ENCODE measurements at regions not wholly inside any gene's neighbourhood (a gene's known extent, or its start where the extent isn't known, plus 50 kb on each side); places are given as distances from the start of the nearest gene placed in this dataset.

GRCh38 chr3:84637272-84637671 lies 321.5 kb upstream of the CADM2 start:
- POLR2A ChIA-PET = no interaction called here
- no peak for DNase-seq (ENCODE audit: extremely low read depth in 1 of 4, low spot score in 3 of 4)
- CTCF ChIA-PET (ENCODE audit: low intra/inter-chr PET ratio) = no interaction called here
- H3K9me1 ChIP-seq (ENCODE audit: control insufficient read depth, insufficient read depth, low read length) = no peaks in the 10 kb centered on the region
- no peaks in the 10 kb centered on the region for H3K9me3 ChIP-seq (replicated peaks; ENCODE audit: control insufficient read depth, insufficient read depth, low read depth, low read length)
- intact Hi-C loops (cut with micrococcal nuclease) (no loop called here), in situ Hi-C loops (cut with MboI) (no loop called here)
- BruUV-seq (replicated peaks) = no TSS peak
- H3K9ac ChIP-seq (ENCODE audit: insufficient read depth in 1 of 2, low read depth in 2 of 2, low read length in 2 of 2) = no peak overlapping the region
- 0% methylated on average over 3 of the region's 3 CpGs for WGBS (ENCODE audit: insufficient coverage, low coverage, missing lambda C conversion rate)
- TF ChIP-seq MEF2D (tag; conservative IDR thresholded peaks at IDR 0.05; ENCODE audit: low read depth) (no peak), TGIF2 (CRISPR knock-in tag; IDR thresholded peaks at IDR 0.05) (no peak), IRF2 (CRISPR knock-in tag; IDR thresholded peaks at IDR 0.05) (no peak), L3MBTL2 (IDR thresholded peaks at IDR 0.05) (no peak), USF2 (CRISPR knock-in tag; IDR thresholded peaks at IDR 0.05) (no peak), E2F8 (IDR thresholded peaks at IDR 0.05; ENCODE audit: low read depth, partially characterized antibody) (no peak), HMBOX1 (IDR thresholded peaks at IDR 0.05) (no peak), MXI1 (IDR thresholded peaks at IDR 0.05; ENCODE audit: low read depth, low read length) (no peak)
- TF ChIP-seq, protein P1, sequence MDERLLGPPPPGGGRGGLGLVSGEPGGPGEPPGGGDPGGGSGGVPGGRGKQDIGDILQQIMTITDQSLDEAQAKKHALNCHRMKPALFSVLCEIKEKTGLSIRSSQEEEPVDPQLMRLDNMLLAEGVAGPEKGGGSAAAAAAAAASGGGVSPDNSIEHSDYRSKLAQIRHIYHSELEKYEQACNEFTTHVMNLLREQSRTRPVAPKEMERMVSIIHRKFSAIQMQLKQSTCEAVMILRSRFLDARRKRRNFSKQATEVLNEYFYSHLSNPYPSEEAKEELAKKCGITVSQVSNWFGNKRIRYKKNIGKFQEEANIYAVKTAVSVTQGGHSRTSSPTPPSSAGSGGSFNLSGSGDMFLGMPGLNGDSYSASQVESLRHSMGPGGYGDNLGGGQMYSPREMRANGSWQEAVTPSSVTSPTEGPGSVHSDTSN (CRISPR knock-in tag; IDR thresholded peaks at IDR 0.05; ENCODE audit: low read depth) = no peak
- TF ChIP-seq, protein P1 (tag; conservative IDR thresholded peaks at IDR 0.05; ENCODE audit: low read depth) = no peak
- no peak overlapping the region for H2AFZ ChIP-seq (ENCODE audit: low read depth, low read length)
- H3K4me1 ChIP-seq (replicated peaks in 1 of 2; ENCODE audit: control insufficient read depth in 2 of 2, insufficient read depth in 2 of 2, low read length in 2 of 2) = no peaks in the 10 kb centered on the region
- H3K4me3 ChIP-seq = no peak overlapping the region
- ATAC-seq = no peak
- H3K4me2 ChIP-seq (ENCODE audit: insufficient read depth, low read length) = no peak overlapping the region
- FAIRE-seq = no peak
- no peaks in the 10 kb centered on the region for H4K20me1 ChIP-seq (replicated peaks; ENCODE audit: control insufficient read depth, insufficient read depth, low read length)
- no peaks in the 10 kb centered on the region for H3K36me3 ChIP-seq (ENCODE audit: control insufficient read depth, insufficient read depth, low read length)
- no peaks in the 10 kb centered on the region for H3K27me3 ChIP-seq (ENCODE audit: control insufficient read depth in 2 of 2, insufficient read depth in 2 of 2, low read length in 2 of 2)
- H3K79me2 ChIP-seq (ENCODE audit: control insufficient read depth, insufficient read depth, low read length) = no peaks in the 10 kb centered on the region
- H3K27ac ChIP-seq (ENCODE audit: extremely low read depth, low read depth, low read length) = no peak overlapping the region
